ENCODE measurements at regions not wholly inside any gene's neighbourhood (a gene's known extent, or its start where the extent isn't known, plus 50 kb on each side); places are given as distances from the start of the nearest gene placed in this dataset.
A peak's percentile ranks its signal among the peaks of the same experiment; 100 is the strongest.

DNA sequence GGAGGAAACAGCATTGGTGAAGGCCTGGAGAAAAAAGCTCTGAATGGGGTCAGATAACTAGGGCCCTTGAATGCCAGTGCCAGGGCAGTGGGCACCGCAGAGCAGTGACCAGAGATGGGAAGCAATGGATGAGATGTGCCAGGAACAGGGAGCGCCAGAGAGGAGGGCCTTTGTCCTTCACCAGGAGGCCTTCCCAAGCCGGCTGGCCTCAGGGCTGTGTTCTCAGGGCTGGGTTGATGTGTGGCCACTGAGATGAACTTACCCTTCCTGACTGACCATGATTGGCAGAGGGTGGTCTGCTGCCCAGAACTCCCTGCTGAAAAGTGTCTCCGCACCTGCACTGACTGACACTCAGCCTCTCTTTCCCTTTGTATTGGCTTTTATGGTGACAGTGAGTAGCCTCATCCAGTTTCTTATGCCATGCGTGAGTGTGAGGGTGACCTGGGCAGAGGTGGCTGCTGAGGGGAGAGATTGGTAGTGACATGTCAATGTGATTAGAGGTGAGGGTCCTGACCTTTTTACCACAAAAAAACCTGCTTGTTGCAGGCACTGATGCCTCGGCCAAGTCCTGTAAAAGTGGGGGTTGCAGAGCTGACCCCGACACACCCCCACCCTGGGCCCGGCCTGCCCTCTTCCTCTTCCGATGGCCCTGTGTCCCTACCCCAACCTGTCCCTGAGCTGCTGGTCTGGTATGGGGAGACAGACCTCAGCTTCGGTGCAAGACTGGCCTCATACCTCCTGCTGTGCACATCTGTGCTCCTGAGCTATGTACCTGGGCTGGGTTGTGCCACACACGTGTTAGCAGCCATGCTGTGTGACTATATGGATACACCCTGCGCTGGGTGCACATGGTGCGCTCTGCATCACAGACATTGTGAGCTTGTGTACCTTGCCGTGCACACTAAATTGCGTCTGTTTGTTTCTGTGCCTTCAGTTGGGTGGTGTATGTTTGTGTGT, 57.1 kb upstream of the PSD2 start:
- no peaks in the 10 kb centered on the region for H3K4me1 ChIP-seq (ENCODE audit: control insufficient read depth in 1 of 2, insufficient read depth in 2 of 2, low read length in 2 of 2)
- no peaks in the 10 kb centered on the region for H3K4me1 Mint-ChIP-seq
- no peaks in the 10 kb centered on the region for H3K9me3 Mint-ChIP-seq
- H3K79me2 ChIP-seq (ENCODE audit: insufficient read depth, low read length), result no peaks in the 10 kb centered on the region
- no peak overlapping the region for H3K9ac ChIP-seq (ENCODE audit: insufficient read depth, low read length, poor library complexity, severe bottlenecking)
- no peaks in the 10 kb centered on the region for H3K9me3 ChIP-seq (replicated peaks in 1 of 2; ENCODE audit: control insufficient read depth in 1 of 2, insufficient read depth in 1 of 2, low read length in 2 of 2)
- H3K27ac ChIP-seq (ENCODE audit: low read depth in 1 of 2, low read length in 2 of 2), result no peak overlapping the region
- no peaks in the 10 kb centered on the region for H4K20me1 ChIP-seq (ENCODE audit: insufficient read depth, low read length)
- no peak for DNase-seq
- H3K36me3 ChIP-seq (replicated peaks in 1 of 2; ENCODE audit: control insufficient read depth in 1 of 2, insufficient read depth in 2 of 2, low read length in 2 of 2), result no peaks in the 10 kb centered on the region
- no peak overlapping the region for H3K4me3 Mint-ChIP-seq
- H3K27me3 Mint-ChIP-seq (ENCODE audit: low read depth in 3 of 3), result peaks cover 3 to 10% (median 6%) of the 10 kb centered on the region in 3 donors
- 99% methylated on average over 11 of the region's 15 CpGs for WGBS (ENCODE audit: insufficient coverage)
- H3K27ac Mint-ChIP-seq, result no peak overlapping the region
- no peak overlapping the region for H2AFZ ChIP-seq (ENCODE audit: insufficient read depth, low read depth, low read length, poor library complexity, severe bottlenecking)
- H3K4me2 ChIP-seq (replicated peaks; ENCODE audit: extremely low read depth, low read length, poor library complexity, severe bottlenecking), result no peak overlapping the region
- no peaks in the 10 kb centered on the region for H3K36me3 Mint-ChIP-seq
- no peak overlapping the region for H3K4me3 ChIP-seq (replicated peaks in 1 of 3; ENCODE audit: low read depth in 2 of 3, low read length in 3 of 3)
- TF ChIP-seq, protein P1, sequence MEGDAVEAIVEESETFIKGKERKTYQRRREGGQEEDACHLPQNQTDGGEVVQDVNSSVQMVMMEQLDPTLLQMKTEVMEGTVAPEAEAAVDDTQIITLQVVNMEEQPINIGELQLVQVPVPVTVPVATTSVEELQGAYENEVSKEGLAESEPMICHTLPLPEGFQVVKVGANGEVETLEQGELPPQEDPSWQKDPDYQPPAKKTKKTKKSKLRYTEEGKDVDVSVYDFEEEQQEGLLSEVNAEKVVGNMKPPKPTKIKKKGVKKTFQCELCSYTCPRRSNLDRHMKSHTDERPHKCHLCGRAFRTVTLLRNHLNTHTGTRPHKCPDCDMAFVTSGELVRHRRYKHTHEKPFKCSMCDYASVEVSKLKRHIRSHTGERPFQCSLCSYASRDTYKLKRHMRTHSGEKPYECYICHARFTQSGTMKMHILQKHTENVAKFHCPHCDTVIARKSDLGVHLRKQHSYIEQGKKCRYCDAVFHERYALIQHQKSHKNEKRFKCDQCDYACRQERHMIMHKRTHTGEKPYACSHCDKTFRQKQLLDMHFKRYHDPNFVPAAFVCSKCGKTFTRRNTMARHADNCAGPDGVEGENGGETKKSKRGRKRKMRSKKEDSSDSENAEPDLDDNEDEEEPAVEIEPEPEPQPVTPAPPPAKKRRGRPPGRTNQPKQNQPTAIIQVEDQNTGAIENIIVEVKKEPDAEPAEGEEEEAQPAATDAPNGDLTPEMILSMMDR (IDR thresholded peaks at IDR 0.05), result no peak
- intact Hi-C loops (cut with micrococcal nuclease), result no loop called here
- H3K27me3 ChIP-seq (ENCODE audit: control insufficient read depth in 2 of 2, insufficient read depth in 2 of 2, low read length in 2 of 2), result no peaks in the 10 kb centered on the region

DNA sequence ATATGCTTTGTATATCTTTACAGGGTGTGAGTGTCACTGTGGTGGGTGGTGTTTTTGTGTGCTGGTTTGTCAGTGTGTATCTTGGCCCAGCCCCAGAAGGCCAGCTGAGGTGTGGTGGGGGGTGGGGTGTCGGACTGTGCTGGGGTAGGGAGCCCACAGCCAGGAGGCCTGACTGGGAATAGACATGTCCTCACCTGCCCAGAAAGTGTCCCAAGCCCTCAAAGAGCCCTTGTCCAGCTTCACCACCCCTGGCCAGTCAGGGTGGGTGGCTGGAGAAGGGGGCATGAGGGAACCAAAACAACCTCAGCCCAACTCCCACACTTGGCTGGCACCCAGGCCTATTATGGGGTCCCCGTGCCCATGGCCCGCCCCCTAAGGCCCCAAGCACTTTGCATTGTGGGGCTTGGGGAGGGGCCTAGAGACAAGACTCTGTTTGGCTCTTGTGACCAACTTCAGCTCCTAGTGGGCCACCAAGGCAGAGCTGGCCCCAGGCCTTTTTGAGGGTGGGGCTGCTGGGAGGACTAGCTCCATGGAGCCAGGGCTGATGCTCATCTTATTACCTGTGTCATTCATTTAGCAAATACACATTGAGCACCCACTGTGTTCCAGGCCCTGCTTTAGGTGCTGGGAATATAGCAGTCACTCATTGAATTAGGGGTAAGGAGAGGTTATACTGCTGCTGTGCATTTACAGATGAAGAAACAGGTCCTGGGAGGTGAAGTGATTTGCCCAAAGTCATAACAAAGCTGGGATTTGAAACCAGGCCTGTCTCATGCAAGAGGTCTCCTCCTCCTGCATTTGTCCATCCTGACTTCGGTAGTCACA, 56.2 kb upstream of the PSD2 start:
- no peaks in the 10 kb centered on the region for H3K36me3 Mint-ChIP-seq
- H3K36me3 ChIP-seq (replicated peaks in 1 of 2; ENCODE audit: control insufficient read depth in 1 of 2, insufficient read depth in 2 of 2, low read length in 2 of 2), result no peaks in the 10 kb centered on the region
- H3K9me3 Mint-ChIP-seq, result no peaks in the 10 kb centered on the region
- H3K4me3 Mint-ChIP-seq, result no peak overlapping the region
- H3K27ac Mint-ChIP-seq, result no peak overlapping the region
- no peaks in the 10 kb centered on the region for H3K79me2 ChIP-seq (ENCODE audit: insufficient read depth, low read length)
- H3K4me1 ChIP-seq (ENCODE audit: control insufficient read depth in 1 of 2, insufficient read depth in 2 of 2, low read length in 2 of 2), result no peaks in the 10 kb centered on the region
- peaks cover 0 to 4% of the 10 kb centered on the region in 2 donors for H3K27me3 ChIP-seq (ENCODE audit: control insufficient read depth in 2 of 2, insufficient read depth in 2 of 2, low read length in 2 of 2)
- peak in 1 of 3 donors; percentile 0 for DNase-seq
- 86% methylated on average over 3 of the region's 4 CpGs for WGBS (ENCODE audit: insufficient coverage)
- H3K9me3 ChIP-seq (replicated peaks in 1 of 2; ENCODE audit: control insufficient read depth in 1 of 2, insufficient read depth in 1 of 2, low read length in 2 of 2), result no peaks in the 10 kb centered on the region
- no peak overlapping the region for H3K4me3 ChIP-seq (replicated peaks in 1 of 3; ENCODE audit: low read depth in 2 of 3, low read length in 3 of 3)
- no peak overlapping the region for H3K27ac ChIP-seq (ENCODE audit: low read depth in 1 of 2, low read length in 2 of 2)
- peaks cover 7 to 13% (median 9%) of the 10 kb centered on the region in 3 donors for H3K27me3 Mint-ChIP-seq (ENCODE audit: low read depth in 3 of 3)
- H3K4me1 Mint-ChIP-seq, result no peaks in the 10 kb centered on the region
- H2AFZ ChIP-seq (ENCODE audit: insufficient read depth, low read depth, low read length, poor library complexity, severe bottlenecking), result no peak overlapping the region
- no peaks in the 10 kb centered on the region for H4K20me1 ChIP-seq (ENCODE audit: insufficient read depth, low read length)
- intact Hi-C loops (cut with micrococcal nuclease), result no loop called here
- no peak overlapping the region for H3K9ac ChIP-seq (ENCODE audit: insufficient read depth, low read length, poor library complexity, severe bottlenecking)
- TF ChIP-seq, protein P1 (IDR thresholded peaks at IDR 0.05), result no peak
- no peak overlapping the region for H3K4me2 ChIP-seq (replicated peaks; ENCODE audit: extremely low read depth, low read length, poor library complexity, severe bottlenecking)

Data from CD14-positive monocyte (primary cell).